Daoy (cell line): ENCODE measurements at regions not wholly inside any gene's neighbourhood (a gene's known extent, or its start where the extent isn't known, plus 50 kb on each side); places are given as distances from the start of the nearest gene placed in this dataset.
A peak's percentile ranks its signal among the peaks of the same experiment; 100 is the strongest.

ENCODE experiments used
- DNase-seq: peaks from one replicate; pipeline ENCODE4 v3.0.0-alpha.2; 2015; ENCODE audit warnings: low read depth

DNA sequence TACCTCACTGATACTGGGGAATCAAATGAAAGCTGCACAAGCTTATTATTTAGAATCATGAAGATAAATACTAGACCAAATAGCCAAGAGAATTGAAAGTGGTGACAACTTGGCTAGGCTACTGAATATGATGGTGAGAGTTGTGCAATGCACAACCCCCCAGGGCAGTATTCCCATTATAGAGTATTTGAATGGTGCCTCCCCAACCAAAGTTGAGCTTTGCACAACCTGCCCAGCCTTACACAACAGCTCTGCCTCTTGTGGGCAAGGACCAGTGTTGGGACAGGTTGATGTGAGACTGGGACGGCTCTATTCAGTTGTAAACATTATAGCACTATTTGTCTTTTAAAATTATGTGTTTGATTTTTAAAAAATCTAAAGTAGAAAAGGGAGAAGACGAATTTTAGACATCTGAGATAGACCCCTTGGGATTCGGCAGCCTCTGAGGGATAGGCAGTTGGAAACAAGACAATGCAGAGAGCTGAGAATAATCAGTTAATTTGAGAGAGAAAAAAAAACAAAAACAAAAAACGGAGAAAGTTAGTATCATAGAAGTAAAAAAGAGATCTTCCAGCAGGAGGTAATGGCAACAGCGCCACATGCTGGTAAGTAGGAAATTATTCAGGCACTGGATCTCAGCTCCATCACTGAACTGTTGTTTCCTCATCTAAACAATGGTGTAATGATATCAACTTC is 91.0 kb upstream of the KCNA3 start:
- DNase-seq, result peak; percentile 74

DNA sequence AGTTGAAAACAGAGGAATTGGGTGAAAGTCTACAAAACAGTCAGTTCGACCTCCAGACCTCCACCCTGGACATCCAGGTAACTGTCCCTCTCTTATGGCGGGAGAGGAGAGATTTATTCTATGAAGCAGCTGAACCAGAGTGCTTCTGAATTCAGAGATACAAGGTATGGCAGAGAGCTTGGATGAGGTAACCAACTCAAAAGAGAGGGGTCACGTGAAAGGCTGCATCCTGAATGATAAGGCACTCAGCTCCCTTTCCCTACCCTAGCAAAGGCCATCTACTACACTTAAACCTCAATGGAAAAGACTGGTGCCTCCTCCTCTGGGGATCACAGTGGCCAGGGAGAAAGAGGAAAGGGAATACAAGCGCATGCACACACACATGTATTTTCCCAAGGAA is 88.4 kb upstream of the KCNA3 start:
- no peak for DNase-seq

- DNase-seq, result no peak
These were observed 85.6 kb upstream of the KCNA3 start for GRCh38 chr1:110760321-110760720.

- no peak for DNase-seq
These were observed 81.8 kb upstream of the KCNA3 start for GRCh38 chr1:110756506-110756905.

DNA sequence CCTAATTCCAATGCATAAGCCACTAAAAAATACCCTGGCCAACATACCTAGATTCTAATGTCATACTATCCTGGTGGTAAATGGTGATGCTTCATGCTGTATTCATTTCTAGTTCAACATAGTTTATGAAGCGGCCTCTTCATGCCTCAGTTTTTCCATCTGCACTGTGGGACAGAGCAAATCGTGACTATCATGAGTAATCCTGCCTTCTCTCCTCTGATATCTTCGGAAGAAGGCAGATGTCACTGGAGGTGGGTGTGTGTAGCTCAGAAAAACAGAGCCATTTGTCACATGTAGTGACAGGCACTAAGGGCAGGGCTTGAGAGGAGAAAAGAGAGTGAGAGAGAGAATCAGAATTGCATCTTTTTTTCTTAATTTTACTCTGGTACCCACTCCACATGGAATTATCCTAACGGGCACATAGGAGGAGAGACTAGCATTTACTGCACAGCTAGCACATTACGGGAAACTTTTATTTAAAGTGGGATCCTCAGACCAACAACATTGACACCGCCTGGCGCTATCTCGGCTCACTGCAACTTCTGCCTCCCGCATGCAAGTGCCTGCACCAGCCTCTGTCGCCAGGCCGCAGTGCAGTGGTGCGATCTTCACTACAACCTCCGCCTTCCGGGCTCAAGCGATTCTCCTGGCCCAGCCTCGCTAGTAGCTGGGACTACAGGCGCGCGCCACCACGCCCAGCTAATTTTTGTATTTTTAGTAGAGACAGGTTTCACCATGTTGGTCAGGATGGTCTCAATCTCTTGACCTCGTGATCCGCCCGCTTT is 78.4 kb upstream of the KCNA3 start:
- DNase-seq, result no peak

GRCh38 chr1:110750562-110750961 is 75.8 kb upstream of the KCNA3 start:
- DNase-seq, result no peak

- DNase-seq, result no peak
These were observed 75.2 kb upstream of the KCNA3 start for GRCh38 chr1:110749960-110750359.

GRCh38 chr1:110746644-110747259 is 72.0 kb upstream of the KCNA3 start:
- DNase-seq, result peak; percentile 70

- DNase-seq, result no peak
These were observed 68.7 kb upstream of the KCNA3 start for GRCh38 chr1:110743397-110743796.

GRCh38 chr1:110736900-110737605 is 62.3 kb upstream of the KCNA3 start:
- no peak for DNase-seq

- no peak for DNase-seq
These were observed 59.5 kb upstream of the KCNA3 start for GRCh38 chr1:110734133-110734680.

GRCh38 chr1:110731529-110731928 is 56.8 kb upstream of the KCNA3 start:
- no peak for DNase-seq

- no peak for DNase-seq
These were observed 53.8 kb upstream of the KCNA3 start for GRCh38 chr1:110728388-110729001.

DNA sequence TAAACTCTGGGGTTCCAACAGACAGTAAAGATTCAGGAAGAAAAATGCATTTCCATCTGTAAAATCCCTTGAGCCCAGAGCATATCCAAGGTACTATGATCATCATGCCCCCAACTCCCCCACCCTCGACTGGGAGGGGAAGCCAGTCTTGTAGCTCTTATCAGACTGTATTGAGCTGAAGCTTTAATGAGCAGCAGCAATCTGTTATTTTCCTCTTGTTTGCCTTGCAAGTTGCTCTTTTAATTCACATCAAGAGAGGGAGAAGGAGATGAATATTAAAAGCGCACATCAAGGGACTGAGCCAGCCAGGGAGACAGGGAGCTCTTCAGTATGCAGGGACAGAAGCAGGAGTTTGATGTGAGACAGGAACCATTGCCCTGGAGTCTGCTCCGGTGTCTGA is 52.5 kb upstream of the KCNA3 start:
- no peak for DNase-seq

GRCh38 chr1:110726755-110727154 is 52.0 kb upstream of the KCNA3 start:
- no peak for DNase-seq
